Activated naive CD4-positive, alpha-beta T cell treated with Interleukin-2 at 50 U/mL for 16 hours (primary cell): ENCODE measurements at regions not wholly inside any gene's neighbourhood (a gene's known extent, or its start where the extent isn't known, plus 50 kb on each side); places are given as distances from the start of the nearest gene placed in this dataset.

Source experiments
- DNase-seq: peaks from one replicate; pipeline ENCODE4 v3.0.0-alpha.2; 2020

DNA sequence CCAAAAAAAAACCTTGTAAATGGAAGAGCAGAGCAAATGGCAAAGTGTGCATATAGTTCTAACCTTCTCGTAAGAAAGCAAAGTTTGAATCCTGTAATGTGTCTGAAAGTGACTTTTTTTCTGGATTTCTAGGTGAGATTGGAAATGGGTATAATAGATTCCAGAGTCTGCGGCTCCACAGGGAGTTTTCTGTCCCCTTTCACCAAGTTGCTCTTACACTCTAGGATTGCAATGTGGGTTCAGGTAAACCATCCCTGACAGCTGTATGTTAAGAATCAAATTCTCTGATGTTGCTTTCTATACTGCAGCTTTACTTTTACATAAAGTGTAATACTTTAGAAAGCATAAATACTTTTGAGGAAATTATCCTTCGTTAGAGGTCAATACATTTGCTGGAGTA lies 260.1 kb downstream of the PRL start:
- no peak for DNase-seq

GRCh38 chr6:22041797-22042480 lies 254.9 kb downstream of the PRL start:
- DNase-seq, result no peak

- no peak for DNase-seq
Observed at GRCh38 chr6:22042706-22043105, 254.1 kb downstream of the PRL start.

GRCh38 chr6:22043284-22043962 lies 253.4 kb downstream of the PRL start:
- no peak for DNase-seq

DNA sequence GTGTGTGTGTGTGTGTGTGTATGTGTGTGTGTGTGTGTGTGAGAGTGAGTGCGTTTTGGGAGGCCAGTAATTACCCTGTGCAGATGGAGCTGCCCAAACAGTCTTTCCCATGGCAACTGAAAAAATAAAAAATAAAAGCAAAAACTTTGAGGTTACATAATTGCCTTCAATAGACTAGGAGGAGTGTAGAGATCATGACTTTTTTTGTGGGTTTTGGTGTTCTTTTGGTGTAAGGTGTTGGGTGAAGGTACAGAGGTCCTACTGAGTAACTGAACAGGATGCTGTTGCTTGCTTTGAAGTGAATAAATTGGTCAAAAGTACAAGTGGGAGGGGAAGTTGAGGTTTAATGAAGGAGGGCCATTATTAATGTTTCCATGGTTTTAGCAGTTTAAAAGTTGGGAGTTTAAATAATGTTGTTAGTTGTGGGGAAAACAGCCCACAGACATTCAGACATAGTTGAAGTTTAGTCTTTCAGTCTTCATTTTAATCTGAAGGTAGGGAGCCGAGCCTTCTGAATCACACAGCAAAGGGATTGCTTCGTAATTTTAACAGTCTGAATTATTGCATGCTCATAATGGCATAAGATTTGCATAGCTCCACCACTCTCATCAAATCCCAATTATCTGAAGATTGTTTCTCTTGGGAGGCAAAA lies 251.4 kb downstream of the PRL start:
- DNase-seq, result no peak

GRCh38 chr6:22049002-22049401 lies 247.8 kb downstream of the PRL start:
- DNase-seq, result no peak

- DNase-seq, result no peak
Observed at GRCh38 chr6:22053391-22053997, 243.3 kb downstream of the PRL start.

GRCh38 chr6:22056398-22056797 lies 240.4 kb downstream of the PRL start:
- no peak for DNase-seq

DNA sequence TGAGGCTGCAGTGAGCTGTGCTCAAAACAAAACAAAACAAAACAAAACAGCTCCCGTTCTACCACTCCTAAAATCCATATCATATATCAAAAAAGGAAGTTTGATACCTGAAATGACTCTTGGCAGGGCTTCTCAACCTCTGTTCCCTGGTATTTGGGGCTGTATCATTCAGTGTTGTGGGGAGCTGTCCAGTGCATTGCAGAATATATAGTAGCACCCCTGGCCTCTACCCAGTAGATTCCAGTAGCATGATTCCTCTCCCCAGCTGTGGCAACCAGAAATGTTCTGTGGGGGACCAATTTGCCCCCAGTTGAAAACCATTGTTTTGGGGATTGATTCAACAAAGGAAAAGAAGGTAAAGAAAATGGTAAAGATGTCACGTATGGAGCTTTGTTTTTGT lies 238.9 kb downstream of the PRL start:
- DNase-seq, result no peak

- DNase-seq, result no peak
Observed at GRCh38 chr6:22059126-22059525, 237.7 kb downstream of the PRL start.

DNA sequence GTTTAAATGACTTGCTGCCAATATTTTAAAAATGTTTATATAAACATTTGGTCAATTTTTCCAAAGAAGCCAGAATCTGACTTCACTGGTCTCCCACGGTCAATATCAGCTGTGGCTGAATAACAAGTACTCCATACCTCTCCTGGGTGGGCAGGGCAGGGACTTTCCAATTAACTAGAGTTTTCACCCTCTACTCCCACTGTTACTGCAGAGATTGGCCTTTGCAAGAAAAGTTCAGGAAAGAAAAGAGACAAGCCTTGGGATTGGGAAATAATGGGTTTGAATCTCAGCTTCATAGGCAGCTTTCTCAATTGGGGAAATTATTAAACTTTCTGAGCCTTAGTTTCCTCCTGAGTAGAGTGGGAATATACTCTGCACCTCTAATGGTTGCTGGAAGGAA lies 236.9 kb downstream of the PRL start:
- DNase-seq, result no peak

GRCh38 chr6:22062807-22063408 lies 233.9 kb downstream of the PRL start:
- no peak for DNase-seq

DNA sequence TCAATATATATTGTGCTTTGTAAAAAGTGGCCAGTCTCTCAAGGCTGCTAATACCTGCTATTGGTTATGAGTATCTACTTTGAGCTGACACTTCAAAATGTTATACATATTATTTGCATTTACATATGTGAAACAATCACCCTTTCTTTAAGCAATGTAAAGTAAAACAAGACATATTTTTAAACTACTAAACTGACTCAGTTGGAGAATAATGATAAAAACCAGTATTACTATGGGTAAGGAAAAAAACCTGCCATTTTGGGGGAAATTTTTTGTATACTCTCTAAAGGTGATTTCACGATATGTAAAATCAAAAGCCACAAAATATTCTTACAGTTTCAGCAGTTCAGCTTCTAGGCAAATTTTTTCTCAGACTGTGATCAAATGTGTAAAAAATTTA lies 232.3 kb downstream of the PRL start:
- DNase-seq, result no peak

DNA sequence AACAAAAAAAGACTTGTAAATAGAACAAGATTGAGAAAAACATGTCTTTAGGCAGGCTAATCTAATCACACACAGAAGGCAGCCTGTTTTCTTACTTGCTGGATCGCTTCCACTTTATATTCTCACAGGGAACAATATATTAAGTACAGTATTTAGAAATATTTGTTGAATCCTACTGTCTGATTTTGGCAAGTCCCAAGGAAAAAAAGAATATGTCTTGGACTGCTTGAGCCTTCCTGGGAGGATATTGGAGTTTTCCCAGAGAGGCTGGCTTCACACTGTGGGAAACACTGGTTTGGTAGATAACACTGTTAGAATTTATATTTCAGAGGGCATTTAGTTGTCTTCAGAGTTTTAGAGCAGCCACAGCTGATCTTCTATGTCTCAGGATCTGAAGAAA lies 229.7 kb downstream of the PRL start:
- DNase-seq, result no peak

DNA sequence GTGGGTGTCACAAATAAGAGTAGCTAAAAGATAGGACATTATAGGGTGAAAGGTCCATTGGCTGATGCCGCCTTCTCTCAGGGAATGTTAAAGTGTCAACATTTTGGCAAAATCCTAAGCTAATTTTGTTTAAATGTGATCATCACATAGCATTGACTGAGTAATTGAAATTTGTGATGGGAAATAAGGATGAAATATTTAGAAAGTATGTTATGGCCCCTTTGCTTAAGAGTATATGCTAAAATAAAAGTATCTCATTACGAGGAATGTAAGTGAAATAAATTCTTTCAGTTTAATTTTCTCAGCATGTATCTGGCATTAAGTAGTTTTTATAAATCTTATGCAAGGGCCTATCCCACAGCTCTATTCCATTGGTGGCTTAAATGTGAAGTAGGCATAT lies 229.2 kb downstream of the PRL start:
- DNase-seq, result no peak

DNA sequence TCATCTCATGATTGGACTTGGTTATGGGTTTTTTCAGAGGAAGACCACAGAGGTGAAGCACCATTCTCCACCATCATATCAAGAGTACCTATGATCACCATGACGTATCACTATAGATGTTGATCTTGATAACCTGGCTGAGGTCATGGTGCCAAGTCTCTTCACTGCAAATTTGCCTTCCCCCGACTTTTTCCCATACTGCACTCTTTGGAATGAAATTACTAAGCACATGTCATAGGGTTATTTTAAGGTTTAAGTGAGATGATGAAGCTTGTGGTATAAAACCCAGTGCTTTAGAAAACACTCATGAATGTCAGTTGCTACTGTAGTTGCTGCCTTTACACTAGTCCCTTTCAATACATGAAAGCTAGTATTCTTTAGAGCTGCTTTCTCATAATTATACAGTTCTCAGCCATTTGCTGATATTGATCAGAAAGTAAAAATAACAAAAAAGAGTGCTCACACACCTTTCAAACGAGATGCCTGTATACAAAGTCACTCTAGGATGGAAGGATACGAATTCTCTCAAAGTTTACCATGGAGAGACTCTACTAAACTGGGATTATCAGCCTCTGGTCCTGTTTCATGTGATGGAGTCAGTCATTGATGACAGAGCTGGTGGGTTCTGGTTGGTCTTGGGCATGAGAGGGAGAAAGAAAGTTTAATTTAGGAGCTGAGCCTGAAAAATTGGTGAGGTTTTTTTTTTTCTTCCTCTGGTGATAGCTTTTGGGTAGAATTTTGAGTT lies 228.1 kb downstream of the PRL start:
- no peak for DNase-seq

GRCh38 chr6:22069306-22069800 lies 227.5 kb downstream of the PRL start:
- no peak for DNase-seq

DNA sequence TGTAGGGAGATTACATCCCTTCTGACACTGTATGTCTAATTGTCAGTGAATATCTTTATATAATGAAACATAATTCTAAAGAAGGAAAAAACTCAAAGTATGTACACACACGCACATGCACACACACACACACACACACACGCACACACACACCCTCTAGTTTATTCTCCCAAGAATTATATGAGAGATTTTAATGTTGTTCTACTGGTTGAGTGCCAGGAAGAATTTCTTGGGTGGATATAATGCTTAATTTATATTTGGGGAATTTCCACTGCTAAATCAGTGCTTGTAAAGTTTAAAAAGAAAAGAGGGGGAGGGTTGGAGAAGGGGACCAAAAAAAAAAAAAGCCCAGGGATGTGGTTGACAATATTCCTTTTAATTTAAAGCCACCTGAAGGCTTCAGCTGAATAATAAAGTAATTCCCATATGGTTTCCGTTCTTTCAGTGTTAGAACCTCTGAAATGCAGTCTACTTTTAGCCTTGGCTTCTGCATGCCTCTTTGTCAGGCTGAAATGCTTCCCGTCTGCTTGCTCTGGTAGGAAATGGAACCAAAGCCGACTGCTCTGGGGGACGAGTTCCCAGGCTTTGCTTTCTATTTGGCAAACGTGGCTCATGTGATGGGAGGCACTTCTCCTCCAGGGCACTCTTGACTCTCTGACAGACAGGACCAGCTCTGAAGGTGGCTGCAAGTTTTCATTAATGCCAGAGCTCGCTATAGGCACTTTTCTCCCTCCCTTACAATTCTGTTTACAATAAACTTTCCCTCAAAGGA lies 225.4 kb downstream of the PRL start:
- DNase-seq, result no peak

DNA sequence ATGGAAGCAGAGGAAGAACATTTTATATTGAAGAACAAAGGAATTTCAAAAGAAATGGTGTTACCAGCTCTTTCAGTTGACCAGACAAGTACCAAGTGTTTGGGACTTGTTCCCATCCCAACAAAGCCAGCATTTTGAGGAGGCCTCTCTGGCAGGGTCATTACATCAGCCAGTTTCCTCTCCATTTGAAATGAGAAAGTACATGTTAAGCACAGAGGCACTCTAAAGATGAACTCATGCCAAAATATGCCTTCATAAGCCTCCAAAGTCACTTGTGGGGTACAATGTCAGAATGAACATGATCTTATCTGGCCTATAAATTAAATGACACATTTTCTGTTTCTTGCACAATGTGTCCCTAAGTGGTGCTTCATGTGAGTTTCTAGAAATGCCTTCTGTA lies 223.9 kb downstream of the PRL start:
- DNase-seq, result no peak

GRCh38 chr6:22073516-22074198 lies 223.2 kb downstream of the PRL start:
- no peak for DNase-seq

DNA sequence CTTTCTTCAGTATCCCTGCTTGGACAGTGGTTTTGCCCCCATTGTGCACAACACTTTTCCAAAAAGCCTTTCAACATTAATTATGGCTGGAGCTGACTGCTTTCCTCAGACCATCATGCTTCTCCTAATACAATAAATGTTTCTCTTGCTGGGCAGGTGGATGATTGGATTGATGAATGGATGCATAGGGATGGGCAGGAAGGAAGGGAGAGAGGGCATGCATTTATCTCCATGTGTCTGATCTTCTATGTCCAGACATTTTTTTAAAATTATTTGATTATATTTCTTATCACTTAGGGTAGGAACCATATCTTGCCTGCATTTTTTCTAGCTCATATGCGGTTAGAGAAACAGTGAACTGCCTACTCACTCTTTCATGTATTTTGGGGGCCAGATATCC lies 218.5 kb downstream of the PRL start:
- no peak for DNase-seq
